PC-3 (cell line): ENCODE measurements at regions not wholly inside any gene's neighbourhood (a gene's known extent, or its start where the extent isn't known, plus 50 kb on each side); places are given as distances from the start of the nearest gene placed in this dataset.
A peak's percentile ranks its signal among the peaks of the same experiment; 100 is the strongest.

ENCODE experiments used
- ATAC-seq: fragments of 200-7000 bp; cut with Tn5 transposase; 2 replicates; pipeline ENCODE4 v1.9.1; 2020; ENCODE audit warnings: mild to moderate bottlenecking, moderate library complexity
- BruUV-seq: library from RNA; stranded (reverse); fragments of 400-500 nt; replicated peaks from 2 replicates; lab custom pipeline; 2021; lab: Mats Ljungman, UMichigan
- CTCF ChIA-PET: fragments of 300-600 bp; sonication (Branson Sonifier 250); formaldehyde crosslinking; loops from one replicate; lab custom pipeline; 2022; ENCODE audit warnings: antibody characterized with exemption; lab: Charles Lee
- POLR2A ChIA-PET: fragments of 300-600 bp; sonication (Branson Sonifier 250); formaldehyde crosslinking; loops from one replicate; lab custom pipeline; 2022; ENCODE audit warnings: antibody characterized with exemption; ENCODE audit not compliant: unreplicated experiment; lab: Charles Lee
- DNase-seq: peaks from one replicate; pipeline ENCODE4 v3.0.0-alpha.2; 2015
- H2AFZ ChIP-seq: fragments of 300-600 bp; sonication (generic); 2 replicates; pipeline ENCODE4 v1.6.0; 2016; ENCODE audit warnings: antibody characterized with exemption, low read length
- H3F3A ChIP-seq: fragments of 300-600 bp; sonication (generic); one replicate; pipeline ENCODE4 v1.6.0; 2017; ENCODE audit warnings: antibody characterized with exemption, low read length, control low read depth, mild to moderate bottlenecking; ENCODE audit not compliant: unreplicated experiment
- H3K27ac ChIP-seq: fragments of 300-600 bp; sonication (generic); 2 replicates; pipeline ENCODE4 v1.5.1; 2016; ENCODE audit warnings: mild to moderate bottlenecking, low read length
- H3K27me3 ChIP-seq: fragments of 300-600 bp; sonication (generic); 2 replicates; pipeline ENCODE4 v1.6.1; 2016; ENCODE audit warnings: low read length, mixed read lengths
- H3K36me3 ChIP-seq: fragments of 300-600 bp; sonication (generic); 2 replicates; pipeline ENCODE4 v1.6.1; 2016; ENCODE audit warnings: low read depth, mixed run types, low read length, mixed read lengths
- H3K4me1 ChIP-seq: fragments of 300-600 bp; sonication (generic); 2 replicates; pipeline ENCODE4 v1.5.1; 2016; ENCODE audit warnings: low read length; ENCODE audit not compliant: insufficient read depth
- H3K4me2 ChIP-seq: fragments of 300-600 bp; sonication (generic); 2 replicates; pipeline ENCODE4 v1.6.0; 2016; ENCODE audit warnings: low read length
- H3K4me3 ChIP-seq: fragments of 300-600 bp; sonication (generic); 2 replicates; pipeline ENCODE4 v1.5.1; 2016; ENCODE audit warnings: mild to moderate bottlenecking, low read length, mixed read lengths
- H3K79me2 ChIP-seq: fragments of 300-600 bp; sonication (generic); 2 replicates; pipeline ENCODE4 v1.6.1; 2017; ENCODE audit warnings: low read length, mixed read lengths
- H3K9ac ChIP-seq: fragments of 300-600 bp; sonication (generic); 2 replicates; pipeline ENCODE4 v1.6.0; 2016; ENCODE audit warnings: mild to moderate bottlenecking, low read length
- H3K9me2 ChIP-seq: fragments of 300-600 bp; sonication (generic); replicated peaks from 2 replicates; pipeline ENCODE4 v1.6.1; 2016; ENCODE audit warnings: mixed run types, low read length, mixed read lengths
- H3K9me3 ChIP-seq: fragments of 300-600 bp; sonication (generic); 2 replicates; pipeline ENCODE4 v1.6.1; 2016; ENCODE audit warnings: low read length, mixed read lengths
- H4K20me1 ChIP-seq: fragments of 300-600 bp; sonication (generic); 2 replicates; pipeline ENCODE4 v1.6.1; 2016; ENCODE audit warnings: low read length, mixed read lengths
- CTCF ChIP-seq: fragments of 300-600 bp; sonication (generic); conservative IDR thresholded peaks from 2 replicates; pipeline ENCODE4 v1.5.1; 2017; ENCODE audit warnings: antibody characterized with exemption, low read depth, mild to moderate bottlenecking, low read length
- EZH2 ChIP-seq: fragments of 300-600 bp; sonication (generic); IDR thresholded peaks from one replicate; pipeline ENCODE4 v1.6.1; 2017; ENCODE audit warnings: antibody characterized with exemption, mild to moderate bottlenecking, low read length; ENCODE audit not compliant: unreplicated experiment
- EZH2phosphoT487 ChIP-seq: fragments of 300-600 bp; sonication (generic); IDR thresholded peaks from 2 replicates; pipeline ENCODE4 v1.6.1; 2018; ENCODE audit warnings: mild to moderate bottlenecking, antibody characterized with exemption, low read length, borderline replicate concordance
- intact Hi-C: fragments of 100-400 bp; cut with micrococcal nuclease; formaldehyde crosslinking; loops from 2 replicates; pipeline ENCODE4 v1.9.0; 2023

DNA sequence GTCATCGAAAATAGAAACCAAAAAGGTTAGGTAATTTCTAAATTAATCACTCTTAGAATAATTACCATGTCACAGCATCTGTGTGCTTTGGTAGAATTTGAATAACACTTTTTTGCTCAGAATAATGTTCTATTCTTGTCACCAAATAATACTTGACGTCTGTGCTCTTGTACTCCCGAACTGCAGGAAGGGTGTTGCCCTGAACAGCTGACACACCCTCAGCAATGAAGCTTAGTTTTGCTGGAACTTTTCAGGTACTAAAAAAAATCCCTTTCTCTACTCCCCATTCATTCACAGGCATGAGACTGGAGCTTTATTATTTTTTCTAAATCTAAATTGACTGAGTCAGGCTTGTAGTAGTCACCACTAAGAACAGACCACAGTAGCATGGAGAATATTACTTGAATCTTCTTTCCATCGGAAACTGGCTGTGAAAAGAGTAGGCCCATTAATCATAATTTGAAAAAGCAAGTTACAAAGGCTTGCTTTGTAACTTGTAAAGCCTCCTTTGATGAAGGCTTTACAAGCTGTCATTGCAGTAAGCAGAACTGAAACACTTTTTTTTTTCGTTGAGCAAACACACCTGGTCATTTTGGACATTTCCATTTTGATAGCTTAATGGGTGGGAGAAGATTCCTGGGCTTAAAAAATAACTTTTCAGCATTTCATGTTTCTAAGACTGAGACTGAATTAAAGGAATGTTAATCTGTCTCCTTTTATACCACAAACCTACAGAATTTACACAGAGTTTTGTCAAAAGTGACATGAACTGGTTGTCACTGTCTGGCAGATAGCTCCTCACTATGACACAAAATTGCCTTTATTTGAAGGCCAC is 70.3 kb upstream of the PELI1 start:
- POLR2A ChIA-PET: interaction anchor here (0.7 kb wide), 1 partner anchor 11 kb away, joined by 3 read pairs; no protein-coding TSS in a partner anchor
- H3F3A ChIP-seq: no peaks in the 10 kb centered on the region
- H2AFZ ChIP-seq: peak overlapping the region; percentile 32; the same call in 1 of the 2 replicates
- H3K9ac ChIP-seq: no peak overlapping the region
- CTCF ChIA-PET: no interaction called here
- H3K36me3 ChIP-seq: no peaks in the 10 kb centered on the region
- TF ChIP-seq EZH2phosphoT487: no peak
- TF ChIP-seq EZH2: no peak
- TF ChIP-seq CTCF: no peak
- BruUV-seq: no TSS peak
- H3K27ac ChIP-seq: no peak overlapping the region
- peaks cover 23% of the 10 kb centered on the region for H3K4me1 ChIP-seq
- no peak for DNase-seq
- H4K20me1 ChIP-seq: no peaks in the 10 kb centered on the region
- no peaks in the 10 kb centered on the region for H3K27me3 ChIP-seq
- no peak overlapping the region for H3K4me2 ChIP-seq
- peak; percentile 67 for ATAC-seq
- H3K4me3 ChIP-seq: no peak overlapping the region
- H3K79me2 ChIP-seq: no peaks in the 10 kb centered on the region
- H3K9me2 ChIP-seq: no peaks in the 10 kb centered on the region
- intact Hi-C loops: no loop called here
- H3K9me3 ChIP-seq: no peaks in the 10 kb centered on the region

DNA sequence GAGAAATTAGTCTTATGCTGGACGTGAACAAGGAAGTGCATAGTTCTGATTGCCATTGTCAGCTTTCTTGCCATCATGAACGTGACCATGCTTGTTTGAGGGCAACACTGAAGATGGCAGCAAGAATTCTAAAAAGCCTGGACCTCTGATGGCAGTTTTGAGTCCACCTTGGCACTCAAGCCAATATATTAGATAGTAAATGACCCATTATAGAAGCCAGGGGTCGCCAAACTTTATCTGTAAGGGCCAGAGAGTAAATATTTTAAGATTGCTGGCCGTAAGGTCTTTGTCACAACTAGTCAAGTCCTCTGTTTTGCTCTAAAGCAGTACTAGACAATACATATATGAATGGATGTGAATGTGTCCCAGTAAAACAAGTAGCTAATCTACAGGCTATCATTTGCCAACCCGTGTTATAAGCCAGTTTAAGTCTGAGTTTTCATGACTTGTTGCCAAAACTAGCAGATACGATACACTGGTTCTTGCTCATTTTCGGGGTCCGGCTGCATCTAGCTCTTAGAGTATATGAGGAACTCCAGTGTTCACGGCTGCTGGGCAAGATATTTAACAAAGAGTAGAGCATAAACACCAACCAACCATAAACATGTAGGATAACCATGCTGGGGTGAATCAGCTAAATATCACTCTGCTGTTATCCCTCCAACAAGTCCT is 73.1 kb upstream of the PELI1 start:
- DNase-seq: no peak
- intact Hi-C loops: no loop called here
- no peaks in the 10 kb centered on the region for H3K9me2 ChIP-seq
- H3K27ac ChIP-seq: no peak overlapping the region
- CTCF ChIA-PET: no interaction called here
- POLR2A ChIA-PET: no interaction called here
- no peak overlapping the region for H3K4me3 ChIP-seq
- H3K79me2 ChIP-seq: no peaks in the 10 kb centered on the region
- no peaks in the 10 kb centered on the region for H3F3A ChIP-seq
- H3K4me1 ChIP-seq: peaks cover 11% of the 10 kb centered on the region
- H2AFZ ChIP-seq: no peak overlapping the region; the same call in 1 of the 2 replicates
- no peaks in the 10 kb centered on the region for H4K20me1 ChIP-seq
- no peak overlapping the region for H3K4me2 ChIP-seq
- H3K27me3 ChIP-seq: no peaks in the 10 kb centered on the region
- no TSS peak for BruUV-seq
- ATAC-seq: no peak
- H3K9me3 ChIP-seq: no peaks in the 10 kb centered on the region
- TF ChIP-seq EZH2 (no peak), EZH2phosphoT487 (no peak), CTCF (peak; percentile 27; the same call in 1 of the 2 replicates)
- H3K36me3 ChIP-seq: no peaks in the 10 kb centered on the region
- no peak overlapping the region for H3K9ac ChIP-seq
